ENCODE measurements at regions not wholly inside any gene's neighbourhood (a gene's known extent, or its start where the extent isn't known, plus 50 kb on each side); places are given as distances from the start of the nearest gene placed in this dataset.

DNA sequence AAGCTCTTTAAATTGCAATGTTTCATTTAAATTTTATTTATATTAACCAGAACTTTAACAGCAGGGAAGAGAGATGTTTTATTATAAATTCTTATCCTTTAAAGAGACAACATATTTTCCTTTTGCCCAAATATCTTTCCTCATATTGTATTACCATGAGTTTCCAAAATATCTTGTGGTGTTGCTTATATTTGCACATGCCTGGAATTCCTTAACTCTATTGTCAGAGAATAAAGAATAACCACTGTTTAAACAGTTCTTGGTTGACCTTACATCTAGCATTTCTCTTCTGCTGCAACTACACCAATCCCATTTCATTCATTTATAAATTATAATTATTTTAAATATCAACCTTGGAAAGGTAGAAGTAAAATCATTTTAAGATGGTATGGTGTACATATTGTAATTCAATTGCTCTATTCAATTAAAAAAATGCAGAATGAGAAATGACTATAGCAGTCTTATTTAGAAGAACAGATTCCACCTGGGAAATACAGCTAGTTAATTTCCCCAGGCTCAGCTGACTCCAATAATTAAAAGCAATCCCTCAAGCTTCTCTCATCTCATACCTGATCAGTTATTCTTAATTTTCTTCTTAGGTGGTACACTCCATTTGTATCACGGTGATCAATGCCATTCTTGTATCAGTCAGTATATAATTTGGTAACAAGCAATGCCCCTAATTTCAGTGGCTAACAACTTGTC, 923.3 kb downstream of the KCNA4 start (continued):
- no peak for TF ChIP-seq EZH2phosphoT487 (IDR thresholded peaks at IDR 0.05; ENCODE audit: borderline replicate concordance)
- TF ChIP-seq, protein P1, sequence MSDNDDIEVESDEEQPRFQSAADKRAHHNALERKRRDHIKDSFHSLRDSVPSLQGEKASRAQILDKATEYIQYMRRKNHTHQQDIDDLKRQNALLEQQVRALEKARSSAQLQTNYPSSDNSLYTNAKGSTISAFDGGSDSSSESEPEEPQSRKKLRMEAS (IDR thresholded peaks at IDR 0.05), result no peak
- TF ChIP-seq, protein P2, sequence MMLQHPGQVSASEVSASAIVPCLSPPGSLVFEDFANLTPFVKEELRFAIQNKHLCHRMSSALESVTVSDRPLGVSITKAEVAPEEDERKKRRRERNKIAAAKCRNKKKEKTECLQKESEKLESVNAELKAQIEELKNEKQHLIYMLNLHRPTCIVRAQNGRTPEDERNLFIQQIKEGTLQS (IDR thresholded peaks at IDR 0.05), result no peak

DNA sequence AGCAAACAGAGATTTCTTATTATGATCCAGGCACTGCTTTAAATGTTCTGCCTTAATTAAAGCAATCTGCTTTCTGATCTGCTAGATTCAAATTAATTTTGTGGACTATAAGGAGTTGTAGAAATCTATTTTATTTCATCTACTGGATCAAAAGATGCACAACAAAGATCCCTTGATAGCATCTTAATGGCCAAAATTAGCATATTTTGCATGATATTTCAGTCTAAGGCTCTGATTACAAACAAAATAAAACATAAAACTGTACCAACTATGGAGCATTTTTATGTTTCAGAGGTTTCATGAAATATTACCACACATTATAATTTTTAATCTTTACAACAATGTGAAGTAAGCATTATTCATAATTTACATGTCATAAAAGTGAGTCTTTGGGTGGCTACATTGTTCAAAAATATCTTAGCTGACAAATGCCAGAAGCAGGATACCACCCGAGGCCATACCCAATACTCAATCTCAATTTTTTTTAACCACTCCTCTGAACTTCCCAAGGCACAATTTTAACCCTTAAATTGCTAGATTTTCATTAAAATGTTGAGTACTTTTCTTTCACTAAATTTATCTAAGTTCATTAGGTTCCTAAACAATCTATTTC, 929.5 kb downstream of the KCNA4 start:
- TF ChIP-seq, protein P1 (IDR thresholded peaks at IDR 0.05), result no peak
- TF ChIP-seq, protein P2 (IDR thresholded peaks at IDR 0.05), result no peak
- TF ChIP-seq YY1 (IDR thresholded peaks at IDR 0.05; ENCODE audit: extremely low read depth, insufficient replicate concordance, low read depth, low read length) (no peak), EGR1 (IDR thresholded peaks at IDR 0.05; ENCODE audit: low read depth) (no peak)

More for the DNA sequence above, 929.5 kb downstream of the KCNA4 start:
- Histone ChIP-seq H3K36me3 (ENCODE audit: control insufficient read depth in 1 of 2, insufficient read depth in 2 of 2, low read length in 2 of 2) (no peaks in the 10 kb centered on the region), H3K27me3 (ENCODE audit: insufficient read depth, low read length) (no peaks in the 10 kb centered on the region), H3K9ac (ENCODE audit: low read length) (no peak overlapping the region), H4K20me1 (ENCODE audit: insufficient read depth) (no peaks in the 10 kb centered on the region), H3K4me2 (ENCODE audit: low read length) (no peak overlapping the region), H3K79me2 (ENCODE audit: insufficient read depth, low read length) (no peaks in the 10 kb centered on the region), H3K4me3 (replicated peaks in 1 of 2; ENCODE audit: low read depth in 1 of 2, low read length in 2 of 2) (no peak overlapping the region), H3K27ac (ENCODE audit: low read depth, low read length) (no peak overlapping the region), H2AFZ (ENCODE audit: low read depth, low read length, poor library complexity, severe bottlenecking) (no peak overlapping the region), H3K9me2 (ENCODE audit: insufficient read depth) (no peaks in the 10 kb centered on the region), H3K9me3 (ENCODE audit: control insufficient read depth in 1 of 2, insufficient read depth in 1 of 2, low read depth in 1 of 2, low read length in 2 of 2) (no peaks in the 10 kb centered on the region), H3K4me1 (ENCODE audit: control insufficient read depth in 1 of 2, insufficient read depth in 2 of 2, low read length in 2 of 2) (no peaks in the 10 kb centered on the region)
- POLR2A ChIA-PET, result no interaction called here
- DNase-seq (ENCODE audit: low read depth, low spot score) (no peak), ATAC-seq (no peak)
- RAD21 ChIA-PET (ENCODE audit: low non-redundant PET in 1 of 2, low total read pairs in 2 of 2, uncharacterized antibody in 2 of 2, unreplicated experiment in 2 of 2), result no interaction called here
- intact Hi-C loops (cut with micrococcal nuclease), result no loop called here
- BruUV-seq (replicated peaks), result no TSS peak
- CTCF ChIA-PET, result no interaction called here
